ENCODE measurements at regions not wholly inside any gene's neighbourhood (a gene's known extent, or its start where the extent isn't known, plus 50 kb on each side); places are given as distances from the start of the nearest gene placed in this dataset.

GRCh38 chr5:145681686-145682085, 153.5 kb downstream of the PRELID2 start:
- Histone ChIP-seq H3K4me3 (ENCODE audit: low read depth, low read length) (no peak overlapping the region), H3K36me3 (ENCODE audit: control insufficient read depth, insufficient read depth, low read length) (no peaks in the 10 kb centered on the region), H3K4me1 (ENCODE audit: control insufficient read depth, insufficient read depth, low read length) (no peaks in the 10 kb centered on the region), H3K9me3 (ENCODE audit: control insufficient read depth, insufficient read depth, low read length) (no peaks in the 10 kb centered on the region), H3K9ac (ENCODE audit: low read depth, low read length) (no peak overlapping the region), H3K27ac (ENCODE audit: low read depth, low read length) (no peak overlapping the region), H3K27me3 (ENCODE audit: control insufficient read depth, insufficient read depth, low read length) (no peaks in the 10 kb centered on the region)

- no peak overlapping the region for H3K27ac ChIP-seq (ENCODE audit: low read depth, low read length)
- H3K9ac ChIP-seq (ENCODE audit: low read depth, low read length): no peak overlapping the region
- no peak overlapping the region for H3K4me3 ChIP-seq (ENCODE audit: low read depth, low read length)
- no peaks in the 10 kb centered on the region for H3K27me3 ChIP-seq (ENCODE audit: control insufficient read depth, insufficient read depth, low read length)
- no peaks in the 10 kb centered on the region for H3K9me3 ChIP-seq (ENCODE audit: control insufficient read depth, insufficient read depth, low read length)
- H3K36me3 ChIP-seq (ENCODE audit: control insufficient read depth, insufficient read depth, low read length): no peaks in the 10 kb centered on the region
- no peaks in the 10 kb centered on the region for H3K4me1 ChIP-seq (ENCODE audit: control insufficient read depth, insufficient read depth, low read length)
Observed at GRCh38 chr5:145681216-145681615, 153.9 kb downstream of the PRELID2 start.

GRCh38 chr5:145680767-145681166, 154.4 kb downstream of the PRELID2 start:
- Histone ChIP-seq H3K4me1 (ENCODE audit: control insufficient read depth, insufficient read depth, low read length) (no peaks in the 10 kb centered on the region), H3K4me3 (ENCODE audit: low read depth, low read length) (no peak overlapping the region), H3K36me3 (ENCODE audit: control insufficient read depth, insufficient read depth, low read length) (no peaks in the 10 kb centered on the region), H3K27me3 (ENCODE audit: control insufficient read depth, insufficient read depth, low read length) (no peaks in the 10 kb centered on the region), H3K9ac (ENCODE audit: low read depth, low read length) (no peak overlapping the region), H3K9me3 (ENCODE audit: control insufficient read depth, insufficient read depth, low read length) (no peaks in the 10 kb centered on the region), H3K27ac (ENCODE audit: low read depth, low read length) (no peak overlapping the region)

GRCh38 chr5:145680169-145680568, 155.0 kb downstream of the PRELID2 start:
- H3K36me3 ChIP-seq (ENCODE audit: control insufficient read depth, insufficient read depth, low read length): no peaks in the 10 kb centered on the region
- no peak overlapping the region for H3K27ac ChIP-seq (ENCODE audit: low read depth, low read length)
- H3K27me3 ChIP-seq (ENCODE audit: control insufficient read depth, insufficient read depth, low read length): no peaks in the 10 kb centered on the region
- no peak overlapping the region for H3K4me3 ChIP-seq (ENCODE audit: low read depth, low read length)
- no peaks in the 10 kb centered on the region for H3K4me1 ChIP-seq (ENCODE audit: control insufficient read depth, insufficient read depth, low read length)
- no peak overlapping the region for H3K9ac ChIP-seq (ENCODE audit: low read depth, low read length)
- H3K9me3 ChIP-seq (ENCODE audit: control insufficient read depth, insufficient read depth, low read length): no peaks in the 10 kb centered on the region

GRCh38 chr5:145678255-145678654, 156.9 kb downstream of the PRELID2 start:
- Histone ChIP-seq H3K4me3 (ENCODE audit: low read depth, low read length) (no peak overlapping the region), H3K36me3 (ENCODE audit: control insufficient read depth, insufficient read depth, low read length) (no peaks in the 10 kb centered on the region), H3K27ac (ENCODE audit: low read depth, low read length) (no peak overlapping the region), H3K27me3 (ENCODE audit: control insufficient read depth, insufficient read depth, low read length) (no peaks in the 10 kb centered on the region), H3K9me3 (ENCODE audit: control insufficient read depth, insufficient read depth, low read length) (no peaks in the 10 kb centered on the region), H3K9ac (ENCODE audit: low read depth, low read length) (no peak overlapping the region), H3K4me1 (ENCODE audit: control insufficient read depth, insufficient read depth, low read length) (no peaks in the 10 kb centered on the region)

- Histone ChIP-seq H3K27ac (ENCODE audit: low read depth, low read length) (no peak overlapping the region), H3K9me3 (ENCODE audit: control insufficient read depth, insufficient read depth, low read length) (no peaks in the 10 kb centered on the region), H3K9ac (ENCODE audit: low read depth, low read length) (no peak overlapping the region), H3K4me1 (ENCODE audit: control insufficient read depth, insufficient read depth, low read length) (no peaks in the 10 kb centered on the region), H3K4me3 (ENCODE audit: low read depth, low read length) (no peak overlapping the region), H3K27me3 (ENCODE audit: control insufficient read depth, insufficient read depth, low read length) (no peaks in the 10 kb centered on the region), H3K36me3 (ENCODE audit: control insufficient read depth, insufficient read depth, low read length) (no peaks in the 10 kb centered on the region)
Observed at GRCh38 chr5:145673786-145674185, 161.4 kb downstream of the PRELID2 start.

GRCh38 chr5:145668714-145669113, 166.4 kb downstream of the PRELID2 start:
- Histone ChIP-seq H3K4me1 (ENCODE audit: control insufficient read depth, insufficient read depth, low read length) (no peaks in the 10 kb centered on the region), H3K36me3 (ENCODE audit: control insufficient read depth, insufficient read depth, low read length) (no peaks in the 10 kb centered on the region), H3K9ac (ENCODE audit: low read depth, low read length) (no peak overlapping the region), H3K27me3 (ENCODE audit: control insufficient read depth, insufficient read depth, low read length) (no peaks in the 10 kb centered on the region), H3K27ac (ENCODE audit: low read depth, low read length) (no peak overlapping the region), H3K9me3 (ENCODE audit: control insufficient read depth, insufficient read depth, low read length) (no peaks in the 10 kb centered on the region), H3K4me3 (ENCODE audit: low read depth, low read length) (no peak overlapping the region)

- H3K36me3 ChIP-seq (ENCODE audit: control insufficient read depth, insufficient read depth, low read length): no peaks in the 10 kb centered on the region
- no peak overlapping the region for H3K4me3 ChIP-seq (ENCODE audit: low read depth, low read length)
- no peaks in the 10 kb centered on the region for H3K27me3 ChIP-seq (ENCODE audit: control insufficient read depth, insufficient read depth, low read length)
- no peaks in the 10 kb centered on the region for H3K4me1 ChIP-seq (ENCODE audit: control insufficient read depth, insufficient read depth, low read length)
- H3K27ac ChIP-seq (ENCODE audit: low read depth, low read length): no peak overlapping the region
- no peaks in the 10 kb centered on the region for H3K9me3 ChIP-seq (ENCODE audit: control insufficient read depth, insufficient read depth, low read length)
- H3K9ac ChIP-seq (ENCODE audit: low read depth, low read length): no peak overlapping the region
Observed at GRCh38 chr5:145667742-145668141, 167.4 kb downstream of the PRELID2 start.

GRCh38 chr5:145666591-145666990, 168.6 kb downstream of the PRELID2 start:
- Histone ChIP-seq H3K36me3 (ENCODE audit: control insufficient read depth, insufficient read depth, low read length) (no peaks in the 10 kb centered on the region), H3K9me3 (ENCODE audit: control insufficient read depth, insufficient read depth, low read length) (no peaks in the 10 kb centered on the region), H3K4me1 (ENCODE audit: control insufficient read depth, insufficient read depth, low read length) (no peaks in the 10 kb centered on the region), H3K27me3 (ENCODE audit: control insufficient read depth, insufficient read depth, low read length) (no peaks in the 10 kb centered on the region), H3K9ac (ENCODE audit: low read depth, low read length) (no peak overlapping the region), H3K4me3 (ENCODE audit: low read depth, low read length) (no peak overlapping the region), H3K27ac (ENCODE audit: low read depth, low read length) (no peak overlapping the region)

DNA sequence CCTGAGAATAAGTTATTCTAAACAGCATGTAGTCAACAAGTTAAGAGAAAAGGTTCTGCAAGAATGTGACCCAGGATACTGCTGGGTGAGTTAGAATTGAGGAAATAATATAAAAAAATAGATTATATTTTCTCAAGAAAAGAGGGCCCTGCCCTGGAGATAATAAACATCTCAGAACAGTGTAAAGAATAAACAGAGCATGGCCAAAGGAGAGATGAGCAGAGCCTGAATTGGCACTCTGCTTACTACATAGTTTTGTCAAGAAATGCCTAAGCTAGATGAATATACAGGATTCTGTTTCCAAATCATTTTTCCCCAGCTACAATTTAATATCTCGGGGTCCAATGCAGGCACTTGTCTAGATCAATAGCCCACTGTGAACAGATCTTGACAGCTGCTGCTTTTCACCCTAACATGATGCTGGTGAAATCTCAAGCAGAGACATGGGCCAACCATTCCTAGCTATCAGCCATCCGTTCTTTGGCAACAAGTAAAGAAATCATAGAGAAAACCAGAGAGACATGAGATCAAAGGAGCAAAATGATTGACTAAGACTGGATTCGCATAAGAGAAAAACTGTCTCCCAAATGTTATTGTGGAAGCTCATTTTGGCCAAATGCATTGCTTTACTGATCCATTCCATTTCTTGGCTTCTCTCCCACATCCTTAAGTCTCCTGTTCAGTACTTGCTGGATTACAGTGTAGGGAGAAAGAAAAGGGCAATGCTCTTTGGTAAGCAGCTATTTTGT, 173.2 kb downstream of the PRELID2 start:
- H3K27me3 ChIP-seq (ENCODE audit: control insufficient read depth, insufficient read depth, low read length): no peaks in the 10 kb centered on the region
- no peak overlapping the region for H3K4me3 ChIP-seq (ENCODE audit: low read depth, low read length)
- no peak overlapping the region for H3K27ac ChIP-seq (ENCODE audit: low read depth, low read length)
- H3K36me3 ChIP-seq (ENCODE audit: control insufficient read depth, insufficient read depth, low read length): no peaks in the 10 kb centered on the region
- H3K4me1 ChIP-seq (ENCODE audit: control insufficient read depth, insufficient read depth, low read length): no peaks in the 10 kb centered on the region
- no peak overlapping the region for H3K9ac ChIP-seq (ENCODE audit: low read depth, low read length)
- H3K9me3 ChIP-seq (ENCODE audit: control insufficient read depth, insufficient read depth, low read length): no peaks in the 10 kb centered on the region

- no peaks in the 10 kb centered on the region for H3K4me1 ChIP-seq (ENCODE audit: control insufficient read depth, insufficient read depth, low read length)
Observed at GRCh38 chr5:145660897-145661640, 174.1 kb downstream of the PRELID2 start.

More at GRCh38 chr5:145660897-145661640, 174.1 kb downstream of the PRELID2 start:
- no peak overlapping the region for H3K27ac ChIP-seq (ENCODE audit: low read depth, low read length)
- no peaks in the 10 kb centered on the region for H3K27me3 ChIP-seq (ENCODE audit: control insufficient read depth, insufficient read depth, low read length)
- no peaks in the 10 kb centered on the region for H3K9me3 ChIP-seq (ENCODE audit: control insufficient read depth, insufficient read depth, low read length)
- no peak overlapping the region for H3K4me3 ChIP-seq (ENCODE audit: low read depth, low read length)
- H3K36me3 ChIP-seq (ENCODE audit: control insufficient read depth, insufficient read depth, low read length): no peaks in the 10 kb centered on the region
- H3K9ac ChIP-seq (ENCODE audit: low read depth, low read length): no peak overlapping the region

Data from HUES48 (cell line).